GM19240 (cell line): ENCODE measurements at regions not wholly inside any gene's neighbourhood (a gene's known extent, or its start where the extent isn't known, plus 50 kb on each side); places are given as distances from the start of the nearest gene placed in this dataset.
"Not testable (repeated sequence)": the region's sequence is repeated elsewhere in the genome, so short reads cannot be mapped to it uniquely, and the experiment has no call there.

Experiments
- DNase-seq: peaks from one replicate; pipeline ENCODE4 v3.0.0; 2011; ENCODE audit warnings: low spot score; ENCODE audit not compliant: insufficient read length

- no peak for DNase-seq
These were observed 302.5 kb downstream of the BMPER start for GRCh38 chr7:34207810-34208209.

- no peak for DNase-seq
These were observed 303.7 kb downstream of the BMPER start for GRCh38 chr7:34208878-34209621.

- no peak for DNase-seq
These were observed 305.7 kb downstream of the BMPER start for GRCh38 chr7:34211018-34211417.

GRCh38 chr7:34217972-34218371 lies 312.6 kb downstream of the BMPER start:
- DNase-seq, result no peak

GRCh38 chr7:34219153-34219718 lies 313.9 kb downstream of the BMPER start:
- DNase-seq, result no peak

- no peak for DNase-seq
These were observed 315.3 kb downstream of the BMPER start for GRCh38 chr7:34220506-34221185.

DNA sequence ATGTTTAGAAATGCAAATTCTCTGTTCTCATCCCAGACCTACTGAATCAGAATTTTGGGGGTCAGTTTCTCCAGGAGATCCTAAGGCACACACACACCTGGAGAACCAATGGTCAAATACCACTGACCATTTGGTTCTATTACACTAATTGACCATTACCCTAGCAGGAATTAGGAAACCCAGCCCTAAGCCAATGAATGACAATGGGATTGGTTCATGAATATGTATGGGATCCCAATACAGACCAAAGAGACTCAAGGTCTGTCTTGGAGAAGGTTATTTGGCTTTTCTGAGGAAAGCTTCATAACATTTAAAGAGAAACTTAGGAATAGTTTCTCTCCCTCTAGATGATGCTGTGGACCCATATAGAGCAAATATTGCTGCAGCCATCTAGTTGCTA lies 317.0 kb downstream of the BMPER start:
- DNase-seq, result no peak

DNA sequence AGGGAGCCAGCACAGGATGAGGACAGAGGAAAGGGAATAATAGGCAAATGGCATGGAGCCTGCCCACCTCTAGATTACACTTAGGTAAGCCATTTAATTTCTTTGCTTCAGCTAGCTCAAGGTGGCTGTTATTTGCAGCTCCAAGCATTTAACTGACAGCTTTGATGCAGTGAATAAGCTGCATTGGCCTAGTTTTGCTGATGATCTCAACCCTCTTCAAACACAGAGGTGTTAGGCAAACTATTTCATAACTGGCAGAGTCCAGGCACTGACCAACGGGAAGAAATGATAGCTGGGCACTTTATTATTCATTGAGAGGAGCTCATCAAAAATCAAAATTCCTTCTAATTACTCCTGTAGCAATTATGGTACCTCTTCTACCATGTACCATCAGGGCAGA lies 317.4 kb downstream of the BMPER start:
- no peak for DNase-seq

DNA sequence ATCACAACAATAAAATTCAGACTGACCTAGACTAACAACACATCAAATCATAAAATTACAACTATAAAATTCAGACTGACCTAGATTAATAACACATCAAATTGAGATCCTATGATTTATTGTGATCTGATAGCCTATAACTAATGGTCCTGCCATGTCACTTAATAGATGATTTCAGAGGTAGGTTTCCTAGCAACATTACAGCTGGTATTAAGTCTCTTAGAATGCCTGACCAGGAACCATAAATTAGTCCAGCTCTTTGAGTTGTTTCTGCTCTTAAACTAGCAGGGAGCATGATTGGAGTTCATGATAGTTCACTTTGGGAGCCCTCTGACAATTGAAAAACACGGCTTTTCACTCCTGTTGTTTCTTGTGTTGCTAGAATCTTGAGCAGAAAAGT lies 318.9 kb downstream of the BMPER start:
- DNase-seq, result no peak

GRCh38 chr7:34225193-34225592 lies 319.9 kb downstream of the BMPER start:
- no peak for DNase-seq

- DNase-seq, result no peak
These were observed 322.2 kb downstream of the BMPER start for GRCh38 chr7:34227525-34227924.

DNA sequence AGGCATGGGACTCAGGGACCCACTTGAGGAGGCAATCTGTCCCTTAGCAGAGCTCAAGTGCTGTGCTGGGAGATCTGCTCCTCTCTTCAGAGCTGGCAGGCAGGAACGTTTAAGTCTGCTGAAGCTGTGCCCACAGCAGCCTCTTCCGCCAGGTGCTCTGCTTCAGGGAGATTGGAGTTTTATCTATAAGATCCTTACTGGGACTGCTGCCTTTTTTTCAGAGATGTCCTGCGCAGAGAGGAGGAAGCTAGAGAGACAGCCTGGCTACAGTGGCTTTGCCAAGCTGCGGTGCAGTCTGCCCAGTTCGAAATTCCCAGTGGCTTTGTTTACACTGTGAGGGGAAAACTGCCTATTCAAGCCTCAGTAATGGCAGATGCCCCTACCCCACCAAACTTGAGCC lies 329.8 kb downstream of the BMPER start:
- not testable (repeated sequence) for DNase-seq

GRCh38 chr7:34236057-34236456 lies 330.7 kb downstream of the BMPER start:
- no peak for DNase-seq

DNA sequence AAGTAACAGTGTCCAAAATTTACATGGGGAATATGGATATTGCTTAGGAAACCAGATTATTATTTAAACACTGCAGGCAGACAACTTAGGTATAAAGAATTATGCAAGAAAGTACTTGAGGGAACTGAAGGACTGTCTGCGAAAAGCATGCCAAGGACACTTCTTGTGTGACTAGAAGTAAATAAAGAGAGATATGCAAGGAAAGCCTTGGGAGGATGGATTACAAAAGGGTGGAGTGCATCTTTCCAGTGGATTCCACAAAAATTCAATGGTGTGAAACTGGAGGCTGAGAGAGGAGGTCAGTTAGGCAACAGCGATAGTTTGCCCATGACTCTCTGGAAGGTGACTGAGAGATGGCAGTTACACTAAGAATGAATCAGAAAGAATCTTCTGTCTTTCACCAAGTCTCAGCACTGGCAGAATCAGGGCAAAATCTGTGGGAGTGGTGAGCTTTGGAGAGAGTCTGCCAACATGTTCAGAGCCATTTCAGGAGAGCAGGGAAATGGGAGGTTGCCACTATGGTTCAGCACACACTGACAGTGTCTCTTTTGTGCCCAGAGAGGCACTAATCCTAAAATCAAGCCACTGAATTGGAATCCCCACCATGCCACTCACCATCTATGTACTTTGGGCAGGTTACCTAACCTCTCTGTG lies 331.6 kb downstream of the BMPER start:
- no peak for DNase-seq

DNA sequence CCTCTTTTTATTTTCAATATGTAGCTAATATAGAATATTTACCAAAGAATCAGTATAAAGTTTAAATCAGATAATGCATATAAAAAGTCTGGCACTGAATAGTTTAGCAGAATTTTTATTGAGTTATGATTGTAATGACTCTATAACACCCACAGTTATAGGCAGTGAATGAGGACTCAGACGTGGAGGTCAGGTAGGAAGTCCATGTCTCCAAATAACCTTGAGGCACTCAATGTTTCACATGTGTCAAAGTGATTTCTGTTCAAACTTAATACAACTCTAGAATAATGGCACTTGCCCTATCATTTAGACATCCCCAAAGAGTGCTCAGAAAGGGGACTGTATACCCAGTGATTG lies 332.1 kb downstream of the BMPER start:
- no peak for DNase-seq

DNA sequence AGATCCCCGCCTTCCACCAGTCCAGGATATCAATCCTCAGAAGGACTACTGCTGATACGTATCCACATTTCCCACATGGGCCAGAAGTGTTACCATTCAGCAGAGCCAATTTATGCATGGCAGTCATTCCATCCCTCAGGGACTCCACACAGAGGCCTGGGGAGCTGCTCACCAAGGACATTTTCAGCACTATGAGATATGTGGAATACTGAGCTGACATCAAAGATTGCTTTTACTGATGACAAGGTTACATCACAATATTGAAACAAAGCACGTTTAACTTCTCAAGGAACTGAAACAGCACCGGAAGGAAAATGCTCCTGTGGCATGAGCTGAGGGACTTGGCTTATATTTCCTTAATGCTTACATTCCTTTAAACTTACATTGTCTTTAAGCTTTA lies 335.1 kb downstream of the BMPER start:
- no peak for DNase-seq

DNA sequence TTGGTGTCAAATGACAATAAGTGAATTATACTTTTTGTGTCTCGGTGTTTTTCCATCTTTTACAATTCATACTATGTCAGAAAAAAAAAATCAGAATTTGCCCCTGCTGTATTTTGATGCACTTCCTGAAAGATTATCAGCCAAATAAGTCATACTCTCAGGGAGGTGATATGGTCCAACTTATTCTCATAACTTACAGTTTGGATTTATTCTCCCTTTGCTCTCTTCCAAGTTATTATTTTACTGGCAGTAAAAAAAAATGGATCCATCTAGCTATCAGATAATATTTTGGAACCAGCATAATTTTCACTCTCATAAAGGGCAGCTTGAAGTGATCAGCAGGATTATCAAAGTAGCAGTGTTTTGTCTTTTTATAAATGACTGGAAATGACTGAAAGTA lies 337.1 kb downstream of the BMPER start:
- DNase-seq, result no peak

DNA sequence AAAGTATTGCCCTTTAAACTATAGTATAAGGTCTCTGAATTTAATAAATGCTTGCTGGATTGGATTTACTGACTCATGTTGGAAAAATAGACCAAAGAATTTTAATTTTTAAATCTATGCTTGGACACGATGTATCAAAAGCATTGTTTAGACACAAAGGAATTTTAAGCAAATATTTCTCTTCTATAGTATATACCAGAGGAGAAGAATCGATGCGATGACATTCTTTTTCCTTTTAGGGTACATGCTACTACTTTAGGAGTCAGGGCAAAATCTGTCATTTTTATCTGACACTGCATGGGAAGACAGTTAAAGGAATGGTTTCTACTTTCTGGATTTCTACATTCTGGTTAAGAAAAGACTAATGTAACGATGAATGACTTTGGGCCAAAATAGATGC lies 339.9 kb downstream of the BMPER start:
- no peak for DNase-seq

DNA sequence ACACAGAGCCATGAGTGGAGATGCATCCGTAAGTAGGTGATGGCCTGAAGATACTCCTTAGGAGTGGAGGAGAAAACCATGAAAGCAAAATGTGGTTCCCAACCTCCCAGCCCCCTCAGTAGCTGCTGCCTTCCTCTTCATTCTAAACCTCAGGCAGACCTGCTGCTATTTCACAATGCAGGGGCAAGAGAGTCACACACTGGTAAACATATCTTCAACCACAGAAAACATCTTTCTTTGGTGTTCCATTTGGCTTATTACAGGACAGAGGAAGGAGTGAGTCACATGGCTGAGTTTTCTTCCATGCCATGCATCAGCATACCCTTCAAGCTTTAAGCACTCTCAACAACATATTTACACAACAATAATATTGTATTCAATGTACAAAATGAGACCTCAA lies 342.1 kb downstream of the BMPER start:
- DNase-seq, result no peak

- no peak for DNase-seq
These were observed 343.9 kb downstream of the BMPER start for GRCh38 chr7:34249192-34249591.

- DNase-seq, result no peak
These were observed 354.9 kb downstream of the BMPER start for GRCh38 chr7:34260279-34260678.

DNA sequence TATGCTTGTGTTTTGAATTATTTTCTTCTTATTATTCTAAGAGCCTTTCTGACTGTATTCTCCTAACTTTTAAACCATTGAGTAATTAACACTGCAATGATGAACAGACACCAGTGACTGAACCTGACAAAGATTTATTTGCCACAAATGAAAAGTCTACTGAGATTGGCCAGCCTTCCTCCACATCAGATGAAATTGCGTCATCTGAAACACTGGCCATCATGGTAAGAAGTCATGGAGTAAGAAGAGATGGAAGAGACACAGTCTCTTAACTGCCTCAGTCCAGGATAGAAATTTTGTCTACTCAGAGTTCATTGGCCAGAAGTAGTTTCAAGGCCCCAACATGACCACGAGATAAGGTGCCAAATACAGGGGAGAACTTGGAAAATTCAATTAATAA lies 357.8 kb downstream of the BMPER start:
- DNase-seq, result no peak
